Head of caudate nucleus (tissue), 42 donors: ENCODE measurements at regions not wholly inside any gene's neighbourhood (a gene's known extent, or its start where the extent isn't known, plus 50 kb on each side); places are given as distances from the start of the nearest gene placed in this dataset.
A peak's percentile ranks its signal among the peaks of the same experiment; 100 is the strongest.

Experiments used
- DNase-seq, 42 donors: peaks; one replicate each; pipeline versions ENCODE4 v3.0.0 to v3.0.0-alpha.2; 2020 to 2021; ENCODE audit warnings: mixed read lengths in 7 of 42
- intact Hi-C: fragments of 100-400 bp; cut with DNase I; formaldehyde crosslinking; loops from one replicate; pipeline ENCODE4 v1.15.0; 2022

- intact Hi-C loops: no loop called here
- no peak for DNase-seq
These were observed 583.9 kb upstream of the KLHL29 start for GRCh38 chr2:22801071-22801470.

GRCh38 chr2:22801970-22802369 lies 583.0 kb upstream of the KLHL29 start:
- intact Hi-C loops: no loop called here
- no peak for DNase-seq

GRCh38 chr2:22807872-22808271 lies 577.1 kb upstream of the KLHL29 start:
- intact Hi-C loops: no loop called here
- DNase-seq: no peak

- DNase-seq: no peak
- intact Hi-C loops: no loop called here
These were observed 574.4 kb upstream of the KLHL29 start for GRCh38 chr2:22810602-22811001.

GRCh38 chr2:22812065-22812680 lies 572.8 kb upstream of the KLHL29 start:
- intact Hi-C loops: no loop called here
- DNase-seq: no peak

- intact Hi-C loops: no loop called here
- no peak for DNase-seq
These were observed 567.8 kb upstream of the KLHL29 start for GRCh38 chr2:22817197-22817596.

- DNase-seq: no peak
- intact Hi-C loops: no loop called here
These were observed 563.5 kb upstream of the KLHL29 start for GRCh38 chr2:22821458-22821857.

GRCh38 chr2:22822835-22823234 lies 562.1 kb upstream of the KLHL29 start:
- no peak for DNase-seq
- intact Hi-C loops: no loop called here

- no peak for DNase-seq
- intact Hi-C loops: no loop called here
These were observed 560.4 kb upstream of the KLHL29 start for GRCh38 chr2:22824618-22825017.

- intact Hi-C loops: no loop called here
- DNase-seq: no peak
These were observed 558.3 kb upstream of the KLHL29 start for GRCh38 chr2:22826703-22827102.

GRCh38 chr2:22829791-22830190 lies 555.2 kb upstream of the KLHL29 start:
- no peak for DNase-seq
- intact Hi-C loops: no loop called here

GRCh38 chr2:22832196-22832595 lies 552.8 kb upstream of the KLHL29 start:
- intact Hi-C loops: no loop called here
- DNase-seq: no peak

GRCh38 chr2:22838461-22838860 lies 546.5 kb upstream of the KLHL29 start:
- DNase-seq: no peak
- intact Hi-C loops: no loop called here

- no peak for DNase-seq
- intact Hi-C loops: no loop called here
These were observed 542.6 kb upstream of the KLHL29 start for GRCh38 chr2:22842205-22842869.

- no peak for DNase-seq
- intact Hi-C loops: no loop called here
These were observed 541.0 kb upstream of the KLHL29 start for GRCh38 chr2:22843919-22844537.

GRCh38 chr2:22850310-22850709 lies 534.7 kb upstream of the KLHL29 start:
- intact Hi-C loops: loop anchor here (10.0 kb wide), 1 partner anchor 184 kb away; no protein-coding TSS in a partner anchor
- DNase-seq: no peak

- DNase-seq: peak in 36 of 42 donors; percentile 4 to 80 (median 44)
- intact Hi-C loops: loop anchor here (10.0 kb wide), 1 partner anchor 180 kb away; no protein-coding TSS in a partner anchor
These were observed 530.4 kb upstream of the KLHL29 start for GRCh38 chr2:22854588-22854987.

GRCh38 chr2:22855081-22855480 lies 529.9 kb upstream of the KLHL29 start:
- intact Hi-C loops: loop anchor here (10.0 kb wide), 1 partner anchor 180 kb away; no protein-coding TSS in a partner anchor
- DNase-seq: peak in 24 of 42 donors; percentile 3 to 73 (median 28)

GRCh38 chr2:22855761-22856184 lies 529.2 kb upstream of the KLHL29 start:
- DNase-seq: peak in 40 of 42 donors; percentile 10 to 82 (median 49)
- intact Hi-C loops: loop anchor here (10.0 kb wide), 1 partner anchor 179 kb away; no protein-coding TSS in a partner anchor

GRCh38 chr2:22867973-22868372 lies 517.0 kb upstream of the KLHL29 start:
- intact Hi-C loops: no loop called here
- DNase-seq: no peak
